Fibroblast of the aortic adventitia (primary cell): ENCODE measurements at regions not wholly inside any gene's neighbourhood (a gene's known extent, or its start where the extent isn't known, plus 50 kb on each side); places are given as distances from the start of the nearest gene placed in this dataset.

Source experiments
- DNase-seq: peaks from one replicate; pipeline ENCODE4 v3.0.0-alpha.2; 2010; ENCODE audit warnings: low read depth
- H3K4me3 ChIP-seq: 2 replicates; pipeline ENCODE4 v1.5.1; 2011; ENCODE audit warnings: low read depth, mild to moderate bottlenecking, control low read depth, low read length, moderate library complexity
- CTCF ChIP-seq: IDR thresholded peaks from 2 replicates; pipeline ENCODE4 v1.5.1; 2011; ENCODE audit warnings: mild to moderate bottlenecking, low read length, control low read depth, inconsistent platforms; ENCODE audit not compliant: insufficient read depth

- no peak overlapping the region for H3K4me3 ChIP-seq
- DNase-seq = no peak
- no peak for TF ChIP-seq CTCF
These were observed 111.8 kb downstream of the TBXT start for GRCh38 chr6:166055801-166056200.

- no peak for DNase-seq
- TF ChIP-seq CTCF = no peak
- no peak overlapping the region for H3K4me3 ChIP-seq
These were observed 114.8 kb downstream of the TBXT start for GRCh38 chr6:166052837-166053236.

GRCh38 chr6:166050559-166050958 is 117.1 kb downstream of the TBXT start:
- DNase-seq = no peak
- TF ChIP-seq CTCF = no peak
- H3K4me3 ChIP-seq = no peak overlapping the region

- TF ChIP-seq CTCF = no peak
- no peak for DNase-seq
- no peak overlapping the region for H3K4me3 ChIP-seq
These were observed 120.7 kb downstream of the TBXT start for GRCh38 chr6:166046982-166047381.

- H3K4me3 ChIP-seq = no peak overlapping the region
- DNase-seq = peak; percentile 97
- TF ChIP-seq CTCF = no peak
These were observed 121.4 kb downstream of the TBXT start for GRCh38 chr6:166046226-166046625.

GRCh38 chr6:166045860-166046200 is 121.8 kb downstream of the TBXT start:
- TF ChIP-seq CTCF = no peak
- H3K4me3 ChIP-seq = no peak overlapping the region
- no peak for DNase-seq

GRCh38 chr6:166045173-166045859 is 122.3 kb downstream of the TBXT start:
- peak; percentile 19 for DNase-seq
- no peak for TF ChIP-seq CTCF
- H3K4me3 ChIP-seq = no peak overlapping the region
